Chondrocyte (in vitro differentiated cells): ENCODE measurements at regions not wholly inside any gene's neighbourhood (a gene's known extent, or its start where the extent isn't known, plus 50 kb on each side); places are given as distances from the start of the nearest gene placed in this dataset.

Source experiments
- DNase-seq: peaks from one replicate; pipeline ENCODE4 v3.0.0; 2021; ENCODE audit warnings: mixed read lengths, low spot score
- H3K27ac Mint-ChIP-seq: one replicate; pipeline ENCODE4 v1.8.0; 2021; ENCODE audit warnings: mild to moderate bottlenecking, moderate library complexity, mixed read lengths; ENCODE audit not compliant: unreplicated experiment
- H3K27me3 Mint-ChIP-seq: 2 replicates; pipeline ENCODE4 v1.8.0; 2021; ENCODE audit warnings: low read depth, mixed read lengths
- H3K36me3 Mint-ChIP-seq: 2 replicates; pipeline ENCODE4 v1.8.0; 2021; ENCODE audit warnings: low read depth, mixed read lengths
- H3K4me1 Mint-ChIP-seq: 2 replicates; pipeline ENCODE4 v1.8.0; 2021; ENCODE audit warnings: low read depth, mild to moderate bottlenecking, mixed read lengths
- H3K4me3 Mint-ChIP-seq: one replicate; pipeline ENCODE4 v1.8.0; 2021; ENCODE audit warnings: mild to moderate bottlenecking, moderate library complexity, mixed read lengths; ENCODE audit not compliant: unreplicated experiment
- H3K9me3 Mint-ChIP-seq: 2 replicates; pipeline ENCODE4 v1.8.0; 2021; ENCODE audit warnings: low read depth, mixed read lengths
- TF ChIP-seq, protein P1 (sequence below): fragments of 200-600 bp; sonication (generic); IDR thresholded peaks from 2 replicates; pipeline ENCODE4 v1.5.0; 2021; ENCODE audit warnings: antibody characterized with exemption, mild to moderate bottlenecking, moderate library complexity

DNA sequence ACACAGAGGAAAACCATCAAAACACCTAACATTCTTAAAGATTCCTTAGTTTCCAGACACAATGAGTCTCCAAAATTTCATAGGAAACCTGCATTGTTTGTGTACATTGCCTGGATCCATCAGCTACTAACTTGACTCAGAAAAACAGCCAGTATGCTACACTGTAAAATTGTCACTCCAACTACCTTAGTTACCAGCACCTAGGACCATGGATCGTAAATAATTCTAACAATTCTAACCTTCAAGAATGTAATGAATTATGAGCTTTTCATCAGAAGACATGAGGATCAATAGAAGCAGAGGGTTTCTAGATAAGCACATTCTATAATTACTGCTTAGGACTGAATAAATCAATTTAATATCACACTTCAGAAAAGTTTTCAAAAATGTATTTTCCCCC is 851.5 kb downstream of the SORCS1 start:
- H3K4me3 Mint-ChIP-seq, result no peak overlapping the region
- peaks cover 2% of the 10 kb centered on the region for H3K27me3 Mint-ChIP-seq
- H3K27ac Mint-ChIP-seq, result no peak overlapping the region
- TF ChIP-seq, protein P1, sequence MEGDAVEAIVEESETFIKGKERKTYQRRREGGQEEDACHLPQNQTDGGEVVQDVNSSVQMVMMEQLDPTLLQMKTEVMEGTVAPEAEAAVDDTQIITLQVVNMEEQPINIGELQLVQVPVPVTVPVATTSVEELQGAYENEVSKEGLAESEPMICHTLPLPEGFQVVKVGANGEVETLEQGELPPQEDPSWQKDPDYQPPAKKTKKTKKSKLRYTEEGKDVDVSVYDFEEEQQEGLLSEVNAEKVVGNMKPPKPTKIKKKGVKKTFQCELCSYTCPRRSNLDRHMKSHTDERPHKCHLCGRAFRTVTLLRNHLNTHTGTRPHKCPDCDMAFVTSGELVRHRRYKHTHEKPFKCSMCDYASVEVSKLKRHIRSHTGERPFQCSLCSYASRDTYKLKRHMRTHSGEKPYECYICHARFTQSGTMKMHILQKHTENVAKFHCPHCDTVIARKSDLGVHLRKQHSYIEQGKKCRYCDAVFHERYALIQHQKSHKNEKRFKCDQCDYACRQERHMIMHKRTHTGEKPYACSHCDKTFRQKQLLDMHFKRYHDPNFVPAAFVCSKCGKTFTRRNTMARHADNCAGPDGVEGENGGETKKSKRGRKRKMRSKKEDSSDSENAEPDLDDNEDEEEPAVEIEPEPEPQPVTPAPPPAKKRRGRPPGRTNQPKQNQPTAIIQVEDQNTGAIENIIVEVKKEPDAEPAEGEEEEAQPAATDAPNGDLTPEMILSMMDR, result no peak
- no peaks in the 10 kb centered on the region for H3K4me1 Mint-ChIP-seq
- H3K36me3 Mint-ChIP-seq, result no peaks in the 10 kb centered on the region
- no peak for DNase-seq
- no peaks in the 10 kb centered on the region for H3K9me3 Mint-ChIP-seq

DNA sequence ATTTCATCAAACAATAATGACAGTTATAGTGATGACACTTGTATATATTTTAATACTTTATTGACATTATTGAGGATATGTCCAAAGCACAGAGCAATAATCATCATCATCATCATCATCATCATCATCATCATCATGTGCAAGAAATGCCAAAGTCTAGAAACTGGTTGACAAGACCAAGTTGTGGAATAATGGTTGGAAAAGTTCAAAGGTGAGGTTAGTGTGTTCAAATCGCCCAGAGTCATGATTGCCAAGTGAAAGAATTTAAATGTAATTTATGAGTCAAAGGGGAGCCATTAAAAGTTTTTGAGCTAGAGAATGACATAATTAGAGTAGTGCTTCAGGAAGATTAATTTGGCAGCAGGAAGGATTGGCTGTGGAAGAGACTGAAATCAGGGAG is 852.4 kb downstream of the SORCS1 start:
- Mint-ChIP-seq H3K27me3 (peaks cover 2% of the 10 kb centered on the region), H3K27ac (no peak overlapping the region), H3K9me3 (no peaks in the 10 kb centered on the region), H3K36me3 (no peaks in the 10 kb centered on the region), H3K4me3 (no peak overlapping the region), H3K4me1 (no peaks in the 10 kb centered on the region)
- DNase-seq, result no peak
- TF ChIP-seq, protein P1, result no peak

DNA sequence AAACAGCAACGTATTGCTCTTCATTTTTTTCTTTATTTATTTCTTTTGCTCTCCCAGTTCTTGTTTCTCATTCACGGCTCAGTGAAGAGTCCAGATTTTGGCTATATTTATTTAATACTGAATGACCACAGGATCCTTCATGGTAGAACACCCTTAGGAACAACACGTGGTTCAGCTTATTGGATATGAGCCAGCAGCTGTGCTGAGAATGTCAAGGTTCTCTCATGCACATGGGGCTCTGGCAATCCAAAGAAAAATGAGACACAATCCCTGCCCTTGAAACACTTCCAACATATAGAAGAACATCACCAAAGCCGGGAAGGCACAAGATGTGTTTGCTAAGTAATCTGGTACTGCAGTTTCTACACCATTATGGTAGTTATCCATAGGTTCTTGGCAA is 852.9 kb downstream of the SORCS1 start:
- no peak overlapping the region for H3K4me3 Mint-ChIP-seq
- peaks cover 4% of the 10 kb centered on the region for H3K27me3 Mint-ChIP-seq
- no peak overlapping the region for H3K27ac Mint-ChIP-seq
- H3K36me3 Mint-ChIP-seq, result no peaks in the 10 kb centered on the region
- H3K4me1 Mint-ChIP-seq, result no peaks in the 10 kb centered on the region
- H3K9me3 Mint-ChIP-seq, result no peaks in the 10 kb centered on the region
- no peak for DNase-seq
- TF ChIP-seq, protein P1, result no peak

DNA sequence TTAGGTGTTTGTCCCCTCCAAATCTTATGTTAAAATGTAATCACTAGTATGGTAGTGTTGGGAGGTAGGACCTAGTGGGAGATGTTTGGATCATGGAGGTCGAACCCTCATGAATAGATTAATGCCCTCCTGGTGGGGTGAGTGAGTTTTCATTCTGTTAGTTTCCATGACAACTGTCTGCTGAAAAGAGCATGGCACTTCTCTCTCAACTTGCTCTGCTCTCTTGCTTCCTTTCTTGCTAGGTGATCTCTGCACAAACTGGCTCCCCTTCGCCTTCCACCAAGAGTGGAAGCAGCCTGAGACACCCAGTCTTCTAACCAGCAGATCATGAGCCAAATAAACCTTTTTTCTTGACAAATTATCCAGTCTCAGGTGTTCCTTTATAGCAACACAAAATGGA is 853.9 kb downstream of the SORCS1 start:
- H3K4me3 Mint-ChIP-seq, result no peak overlapping the region
- peaks cover 4% of the 10 kb centered on the region for H3K27me3 Mint-ChIP-seq
- no peaks in the 10 kb centered on the region for H3K36me3 Mint-ChIP-seq
- no peak for DNase-seq
- no peak overlapping the region for H3K27ac Mint-ChIP-seq
- TF ChIP-seq, protein P1, result no peak
- no peaks in the 10 kb centered on the region for H3K9me3 Mint-ChIP-seq
- no peaks in the 10 kb centered on the region for H3K4me1 Mint-ChIP-seq

DNA sequence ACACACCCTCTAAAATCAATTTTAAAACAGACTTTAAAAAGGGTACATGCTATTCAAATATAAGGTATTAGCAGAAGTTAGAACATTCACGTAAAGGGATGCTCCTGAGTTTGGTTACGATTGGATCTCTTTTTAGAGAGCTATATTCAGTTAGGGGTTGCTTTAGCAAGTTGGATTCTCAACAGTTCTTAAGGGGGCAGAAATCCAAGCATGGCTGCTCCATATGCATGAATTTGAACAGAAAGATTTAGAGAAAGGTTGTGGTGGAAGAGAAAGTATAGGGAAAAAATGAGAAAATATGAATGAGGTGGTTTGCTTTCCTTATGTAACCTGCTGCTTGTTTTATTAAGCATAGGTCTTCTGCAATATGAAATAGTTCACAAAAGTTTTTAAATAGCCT is 855.1 kb downstream of the SORCS1 start:
- TF ChIP-seq, protein P1, result no peak

More for the DNA sequence above, 855.1 kb downstream of the SORCS1 start:
- Mint-ChIP-seq H3K27ac (no peak overlapping the region), H3K4me1 (no peaks in the 10 kb centered on the region), H3K36me3 (no peaks in the 10 kb centered on the region), H3K4me3 (no peak overlapping the region), H3K9me3 (no peaks in the 10 kb centered on the region), H3K27me3 (peaks cover 4% of the 10 kb centered on the region)
- no peak for DNase-seq
